ENCODE measurements at regions not wholly inside any gene's neighbourhood (a gene's known extent, or its start where the extent isn't known, plus 50 kb on each side); places are given as distances from the start of the nearest gene placed in this dataset.

- TF ChIP-seq ARID3A (IDR thresholded peaks at IDR 0.05; ENCODE audit: low read depth, low read length) = 0 out of 2 replicates have a peak, but pooled peaks have one; percentile 10
- TF ChIP-seq TFDP1 (CRISPR knock-in tag; IDR thresholded peaks at IDR 0.05; ENCODE audit: borderline replicate concordance) = no peak
- TF ChIP-seq PLRG1 (conservative IDR thresholded peaks at IDR 0.05) = no peak
- TF ChIP-seq ZBTB33 (CRISPR knock-in tag; IDR thresholded peaks at IDR 0.05) = no peak
- peak; percentile 39; the same call in 1 of the 2 replicates for TF ChIP-seq MED1 (CRISPR knock-in tag; IDR thresholded peaks at IDR 0.05)
- 0 out of 2 replicates have a peak, but pooled peaks have one; percentile 8 for TF ChIP-seq RARA (CRISPR knock-in tag; IDR thresholded peaks at IDR 0.05)
- no peak for TF ChIP-seq RORA (CRISPR knock-in tag; IDR thresholded peaks at IDR 0.05)
- TF ChIP-seq ZNF460 (CRISPR knock-in tag; IDR thresholded peaks at IDR 0.05; ENCODE audit: borderline replicate concordance) = no peak
- no peak for TF ChIP-seq ZBTB25 (CRISPR knock-in tag; IDR thresholded peaks at IDR 0.05)
- TF ChIP-seq SNAPC4 (CRISPR knock-in tag; IDR thresholded peaks at IDR 0.05) = no peak
- TF ChIP-seq SMC3 (IDR thresholded peaks at IDR 0.05; ENCODE audit: low read length) = no peak
- no peak for TF ChIP-seq HINFP (CRISPR knock-in tag; IDR thresholded peaks at IDR 0.05; ENCODE audit: low read depth)
- TF ChIP-seq ZFP36L2 (CRISPR knock-in tag; IDR thresholded peaks at IDR 0.05) = no peak
- TF ChIP-seq ZBTB14 (CRISPR knock-in tag; IDR thresholded peaks at IDR 0.05) = no peak
Measured at GRCh38 chr12:16492820-16493797, 112.9 kb downstream of the LMO3 start (continued).

All from HepG2 (cell line).